Hepatocyte (in vitro differentiated cells): ENCODE measurements at regions not wholly inside any gene's neighbourhood (a gene's known extent, or its start where the extent isn't known, plus 50 kb on each side); places are given as distances from the start of the nearest gene placed in this dataset.

ENCODE experiments used
- DNase-seq: peaks from one replicate; pipeline ENCODE4 v3.0.0-alpha.2; 2016; ENCODE audit warnings: low spot score
- H2AFZ ChIP-seq: fragments of 200-600 bp; sonication (generic); 2 replicates; pipeline ENCODE4 v1.6.0; 2016; ENCODE audit warnings: antibody characterized with exemption, mild to moderate bottlenecking
- H3K27ac ChIP-seq: fragments of 200-600 bp; sonication (generic); 2 replicates; pipeline ENCODE4 v1.5.1; 2016; ENCODE audit warnings: mild to moderate bottlenecking
- H3K27me3 ChIP-seq: fragments of 200-600 bp; sonication (generic); 2 replicates; pipeline ENCODE4 v1.6.1; 2016
- H3K36me3 ChIP-seq: fragments of 200-600 bp; sonication (generic); replicated peaks from 2 replicates; pipeline ENCODE4 v1.5.1; 2016; ENCODE audit warnings: low read depth; ENCODE audit not compliant: insufficient read depth
- H3K4me1 ChIP-seq: fragments of 200-600 bp; sonication (generic); 2 replicates; pipeline ENCODE4 v1.5.1; 2016; ENCODE audit warnings: mild to moderate bottlenecking, moderate library complexity; ENCODE audit not compliant: insufficient read depth
- H3K4me2 ChIP-seq: fragments of 200-600 bp; sonication (generic); 2 replicates; pipeline ENCODE4 v1.6.0; 2016
- H3K4me3 ChIP-seq: fragments of 200-600 bp; sonication (generic); 2 replicates; pipeline ENCODE4 v1.5.1; 2016; ENCODE audit warnings: mild to moderate bottlenecking
- H3K79me2 ChIP-seq: fragments of 200-600 bp; sonication (generic); 2 replicates; pipeline ENCODE4 v1.6.0; 2017; ENCODE audit warnings: mild to moderate bottlenecking
- H3K9me2 ChIP-seq: fragments of 200-600 bp; sonication (generic); replicated peaks from 2 replicates; pipeline ENCODE4 v1.6.0; 2017; ENCODE audit warnings: mild to moderate bottlenecking; ENCODE audit not compliant: insufficient read depth
- H3K9me3 ChIP-seq: fragments of 200-600 bp; sonication (generic); 2 replicates; pipeline ENCODE4 v1.5.1; 2016; ENCODE audit warnings: low read depth, mild to moderate bottlenecking
- H4K20me1 ChIP-seq: fragments of 200-600 bp; sonication (generic); 2 replicates; pipeline ENCODE4 v1.6.0; 2016; ENCODE audit warnings: mild to moderate bottlenecking; ENCODE audit not compliant: insufficient read depth, poor library complexity, severe bottlenecking
- EZH2 ChIP-seq: fragments of 200-600 bp; sonication (generic); IDR thresholded peaks from 2 replicates; pipeline ENCODE4 v1.6.1; 2016; ENCODE audit warnings: antibody characterized with exemption, mild to moderate bottlenecking, borderline replicate concordance
- EZH2phosphoT487 ChIP-seq: fragments of 200-600 bp; sonication (generic); IDR thresholded peaks from one replicate; pipeline ENCODE4 v1.6.1; 2018; ENCODE audit warnings: antibody characterized with exemption, mild to moderate bottlenecking, low read depth, moderate library complexity; ENCODE audit not compliant: unreplicated experiment, severe bottlenecking
- WGBS: methylation state at CpG from one replicate; pipeline ENCODE4 v1.1.6; 2016; ENCODE audit warnings: low lambda C conversion rate; ENCODE audit errors: missing lambda C conversion rate; 5-methylcytosine and 5-hydroxymethylcytosine counted together
- TF ChIP-seq, protein P1 (sequence below): fragments of 200-600 bp; sonication (generic); IDR thresholded peaks from 2 replicates; pipeline ENCODE4 v1.5.1; 2016; ENCODE audit warnings: antibody characterized with exemption, mild to moderate bottlenecking; ENCODE audit not compliant: poor library complexity

- no peak overlapping the region for H3K4me3 ChIP-seq
- no peaks in the 10 kb centered on the region for H3K36me3 ChIP-seq
- H3K9me2 ChIP-seq: no peaks in the 10 kb centered on the region
- TF ChIP-seq EZH2: no peak
- no peak for TF ChIP-seq EZH2phosphoT487
- TF ChIP-seq, protein P1, sequence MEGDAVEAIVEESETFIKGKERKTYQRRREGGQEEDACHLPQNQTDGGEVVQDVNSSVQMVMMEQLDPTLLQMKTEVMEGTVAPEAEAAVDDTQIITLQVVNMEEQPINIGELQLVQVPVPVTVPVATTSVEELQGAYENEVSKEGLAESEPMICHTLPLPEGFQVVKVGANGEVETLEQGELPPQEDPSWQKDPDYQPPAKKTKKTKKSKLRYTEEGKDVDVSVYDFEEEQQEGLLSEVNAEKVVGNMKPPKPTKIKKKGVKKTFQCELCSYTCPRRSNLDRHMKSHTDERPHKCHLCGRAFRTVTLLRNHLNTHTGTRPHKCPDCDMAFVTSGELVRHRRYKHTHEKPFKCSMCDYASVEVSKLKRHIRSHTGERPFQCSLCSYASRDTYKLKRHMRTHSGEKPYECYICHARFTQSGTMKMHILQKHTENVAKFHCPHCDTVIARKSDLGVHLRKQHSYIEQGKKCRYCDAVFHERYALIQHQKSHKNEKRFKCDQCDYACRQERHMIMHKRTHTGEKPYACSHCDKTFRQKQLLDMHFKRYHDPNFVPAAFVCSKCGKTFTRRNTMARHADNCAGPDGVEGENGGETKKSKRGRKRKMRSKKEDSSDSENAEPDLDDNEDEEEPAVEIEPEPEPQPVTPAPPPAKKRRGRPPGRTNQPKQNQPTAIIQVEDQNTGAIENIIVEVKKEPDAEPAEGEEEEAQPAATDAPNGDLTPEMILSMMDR: no peak
- H2AFZ ChIP-seq: no peak overlapping the region
- no peaks in the 10 kb centered on the region for H3K9me3 ChIP-seq
- 82% methylated on average over 15 of the region's 15 CpGs for WGBS
- H3K27me3 ChIP-seq: no peaks in the 10 kb centered on the region
- DNase-seq: no peak
- peaks cover 9% of the 10 kb centered on the region for H3K4me1 ChIP-seq
- peak overlapping the region; percentile 67 for H3K27ac ChIP-seq
- H3K79me2 ChIP-seq: no peaks in the 10 kb centered on the region
- H4K20me1 ChIP-seq: no peaks in the 10 kb centered on the region
- H3K4me2 ChIP-seq: no peak overlapping the region
Observed at GRCh38 chr20:50408526-50409364, 101.4 kb upstream of the PTPN1 start.

GRCh38 chr20:50409495-50409894, 100.7 kb upstream of the PTPN1 start:
- no peak overlapping the region for H3K4me3 ChIP-seq
- H3K79me2 ChIP-seq: no peaks in the 10 kb centered on the region
- peaks cover 9% of the 10 kb centered on the region for H3K4me1 ChIP-seq
- H4K20me1 ChIP-seq: no peaks in the 10 kb centered on the region
- 63% methylated on average over 3 of the region's 3 CpGs for whole genome bisulfite sequencing
- peak overlapping the region; percentile 67 for H3K27ac ChIP-seq
- TF ChIP-seq EZH2phosphoT487: no peak
- TF ChIP-seq, protein P1: no peak
- no peak for TF ChIP-seq EZH2
- no peak overlapping the region for H2AFZ ChIP-seq
- peak; percentile 33 for DNase-seq
- no peak overlapping the region for H3K4me2 ChIP-seq
- H3K9me2 ChIP-seq: no peaks in the 10 kb centered on the region
- no peaks in the 10 kb centered on the region for H3K36me3 ChIP-seq
- H3K9me3 ChIP-seq: no peaks in the 10 kb centered on the region
- H3K27me3 ChIP-seq: no peaks in the 10 kb centered on the region

DNA sequence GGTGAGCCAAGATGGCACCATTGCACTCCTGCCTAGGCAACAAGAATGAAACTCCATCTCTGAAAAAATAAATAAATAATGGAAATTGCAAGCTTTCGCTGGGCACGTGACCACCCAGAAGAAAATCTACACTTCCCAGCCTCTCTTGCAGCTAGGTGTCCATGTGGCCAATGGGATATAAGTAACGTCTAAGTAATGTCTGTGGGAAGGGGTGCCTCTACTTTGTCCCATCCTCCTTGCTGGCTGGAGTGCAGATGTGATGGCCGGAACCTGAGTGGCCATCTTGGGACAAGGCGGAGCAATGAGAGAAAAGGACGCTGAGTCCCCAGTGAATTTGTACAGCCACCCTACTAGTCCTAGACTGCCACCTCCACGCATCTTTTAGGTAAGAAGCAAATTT, 99.8 kb upstream of the PTPN1 start:
- H3K4me2 ChIP-seq: no peak overlapping the region
- H3K79me2 ChIP-seq: no peaks in the 10 kb centered on the region
- H3K4me1 ChIP-seq: peaks cover 13% of the 10 kb centered on the region
- no peak for TF ChIP-seq EZH2
- TF ChIP-seq, protein P1: no peak
- TF ChIP-seq EZH2phosphoT487: no peak
- DNase-seq: no peak
- H3K9me2 ChIP-seq: no peaks in the 10 kb centered on the region
- no peaks in the 10 kb centered on the region for H3K9me3 ChIP-seq
- H3K27me3 ChIP-seq: no peaks in the 10 kb centered on the region
- H3K27ac ChIP-seq: no peak overlapping the region
- H3K36me3 ChIP-seq: no peaks in the 10 kb centered on the region
- 96% methylated on average over 7 of the region's 7 CpGs for WGBS
- no peak overlapping the region for H3K4me3 ChIP-seq
- H4K20me1 ChIP-seq: no peaks in the 10 kb centered on the region
- no peak overlapping the region for H2AFZ ChIP-seq
